T47D (cell line): ENCODE measurements at regions not wholly inside any gene's neighbourhood (a gene's known extent, or its start where the extent isn't known, plus 50 kb on each side); places are given as distances from the start of the nearest gene placed in this dataset.

ENCODE experiments used
- DNase-seq, 2 experiments: peaks; one replicate each; pipeline versions ENCODE4 v3.0.0 to v3.0.0-alpha.2; 2011 to 2012; ENCODE audit warnings: low read depth in 1 of 2, low spot score in 1 of 2
- JUND ChIP-seq: IDR thresholded peaks from 2 replicates; pipeline ENCODE4 v1.6.1; 2012; ENCODE audit warnings: low read depth
- in situ Hi-C: cut with HindIII; loops from 2 replicates; pipeline ENCODE4 v1.10.0; 2016; ENCODE audit warnings: low sequenced_read_pairs, low pct_unique_long_range_greater_than_20kb

- TF ChIP-seq JUND, result no peak
- no peak for DNase-seq
- in situ Hi-C loops, result no loop called here
Measured at GRCh38 chr16:89038811-89039735, 54.6 kb upstream of the ACSF3 start.

GRCh38 chr16:89039756-89040155 is 53.9 kb upstream of the ACSF3 start:
- DNase-seq, result no peak
- in situ Hi-C loops, result no loop called here
- no peak for TF ChIP-seq JUND

GRCh38 chr16:89040391-89040790 is 53.3 kb upstream of the ACSF3 start:
- DNase-seq, result no peak
- no peak for TF ChIP-seq JUND
- in situ Hi-C loops, result no loop called here

GRCh38 chr16:89040861-89041570 is 52.6 kb upstream of the ACSF3 start:
- no peak for TF ChIP-seq JUND
- DNase-seq, result no peak
- in situ Hi-C loops, result no loop called here

- no peak for TF ChIP-seq JUND
- DNase-seq, result no peak
- in situ Hi-C loops, result no loop called here
Measured at GRCh38 chr16:89041571-89042481, 51.8 kb upstream of the ACSF3 start.

- in situ Hi-C loops, result no loop called here
- no peak for TF ChIP-seq JUND
Measured at GRCh38 chr16:89042711-89043551, 50.7 kb upstream of the ACSF3 start.

GRCh38 chr16:89043636-89044417 is 49.8 kb upstream of the ACSF3 start:
- peak in 1 of 2 experiments; percentile 53 for DNase-seq
- in situ Hi-C loops, result no loop called here
- TF ChIP-seq JUND, result no peak

More at GRCh38 chr16:89042711-89043551, 50.7 kb upstream of the ACSF3 start:
- no peak for DNase-seq
